GM18508 (cell line): ENCODE measurements at regions not wholly inside any gene's neighbourhood (a gene's known extent, or its start where the extent isn't known, plus 50 kb on each side); places are given as distances from the start of the nearest gene placed in this dataset.
A peak's percentile ranks its signal among the peaks of the same experiment; 100 is the strongest.

Experiments
- ATAC-seq: cut with Tn5 transposase; IDR thresholded peaks from one replicate; pipeline ENCODE4 v1.9.1; 2021; ENCODE audit warnings: moderate number of reproducible peaks; ENCODE audit not compliant: insufficient read depth, unreplicated experiment

GRCh38 chr10:83553366-83553765 lies 585.9 kb upstream of the GHITM start:
- ATAC-seq, result no peak

- ATAC-seq, result no peak
These were observed 584.0 kb upstream of the GHITM start for GRCh38 chr10:83555264-83555663.

- no peak for ATAC-seq
These were observed 576.9 kb upstream of the GHITM start for GRCh38 chr10:83562381-83562780.

- no peak for ATAC-seq
These were observed 574.3 kb upstream of the GHITM start for GRCh38 chr10:83564889-83565588.

- no peak for ATAC-seq
These were observed 567.3 kb upstream of the GHITM start for GRCh38 chr10:83572036-83572435.

GRCh38 chr10:83574770-83575169 lies 564.5 kb upstream of the GHITM start:
- no peak for ATAC-seq

GRCh38 chr10:83577421-83577820 lies 561.9 kb upstream of the GHITM start:
- no peak for ATAC-seq

GRCh38 chr10:83580373-83581012 lies 558.8 kb upstream of the GHITM start:
- no peak for ATAC-seq

GRCh38 chr10:83582407-83583095 lies 556.8 kb upstream of the GHITM start:
- no peak for ATAC-seq

- no peak for ATAC-seq
These were observed 553.6 kb upstream of the GHITM start for GRCh38 chr10:83585686-83586085.

GRCh38 chr10:83592337-83592935 lies 546.9 kb upstream of the GHITM start:
- no peak for ATAC-seq

- peak; percentile 88 for ATAC-seq
These were observed 535.6 kb upstream of the GHITM start for GRCh38 chr10:83603708-83604107.

GRCh38 chr10:83605783-83606630 lies 533.3 kb upstream of the GHITM start:
- ATAC-seq, result no peak

GRCh38 chr10:83607959-83608745 lies 531.2 kb upstream of the GHITM start:
- ATAC-seq, result no peak

- no peak for ATAC-seq
These were observed 527.3 kb upstream of the GHITM start for GRCh38 chr10:83612050-83612449.

- ATAC-seq, result no peak
These were observed 526.6 kb upstream of the GHITM start for GRCh38 chr10:83612746-83613145.

- no peak for ATAC-seq
These were observed 522.1 kb upstream of the GHITM start for GRCh38 chr10:83617172-83617571.

GRCh38 chr10:83617692-83618545 lies 521.4 kb upstream of the GHITM start:
- no peak for ATAC-seq
